GM12872 (cell line): ENCODE measurements at regions not wholly inside any gene's neighbourhood (a gene's known extent, or its start where the extent isn't known, plus 50 kb on each side); places are given as distances from the start of the nearest gene placed in this dataset.

Experiments used
- TF ChIP-seq, protein P1 (sequence below): IDR thresholded peaks from 3 replicates; pipeline ENCODE4 v1.5.1; 2011; ENCODE audit warnings: low read depth, mild to moderate bottlenecking, low read length, moderate library complexity; ENCODE audit not compliant: insufficient read depth

DNA sequence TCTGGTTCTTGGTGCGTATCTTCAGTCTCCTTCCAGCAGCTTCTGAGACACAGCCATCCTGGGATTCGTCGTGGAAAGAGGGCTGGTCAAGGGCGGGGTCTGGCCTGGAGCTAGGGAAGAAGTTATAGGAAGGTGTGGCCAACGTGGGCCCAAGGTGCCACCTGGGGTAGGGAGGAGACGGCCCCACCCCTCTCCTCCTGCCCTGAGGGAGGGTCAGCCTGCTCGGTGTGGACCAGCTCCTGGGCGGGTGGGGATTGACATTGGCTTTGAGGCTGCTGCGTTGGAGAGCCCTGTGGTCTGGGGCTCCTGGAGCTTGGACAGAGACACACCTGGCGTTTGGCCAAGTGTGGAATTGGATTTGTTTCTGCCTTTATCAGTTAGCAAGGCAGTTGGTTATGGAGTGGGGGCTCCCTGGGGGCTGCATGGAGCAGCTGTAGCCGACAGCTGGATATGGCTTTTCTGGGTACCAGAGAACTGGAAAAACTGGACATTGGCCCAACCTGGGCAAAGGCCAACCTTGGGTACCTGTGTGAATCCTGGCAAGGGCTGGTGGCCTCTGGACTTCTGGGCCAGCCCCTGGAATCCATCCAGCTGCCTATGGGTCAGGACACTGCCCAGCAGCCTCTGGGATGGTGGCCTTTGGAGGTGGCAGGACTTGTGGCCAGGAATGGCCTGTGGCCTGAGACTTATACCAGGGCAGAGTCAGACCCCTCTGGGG is 75.7 kb upstream of the PPP1R26 start:
- TF ChIP-seq, protein P1, sequence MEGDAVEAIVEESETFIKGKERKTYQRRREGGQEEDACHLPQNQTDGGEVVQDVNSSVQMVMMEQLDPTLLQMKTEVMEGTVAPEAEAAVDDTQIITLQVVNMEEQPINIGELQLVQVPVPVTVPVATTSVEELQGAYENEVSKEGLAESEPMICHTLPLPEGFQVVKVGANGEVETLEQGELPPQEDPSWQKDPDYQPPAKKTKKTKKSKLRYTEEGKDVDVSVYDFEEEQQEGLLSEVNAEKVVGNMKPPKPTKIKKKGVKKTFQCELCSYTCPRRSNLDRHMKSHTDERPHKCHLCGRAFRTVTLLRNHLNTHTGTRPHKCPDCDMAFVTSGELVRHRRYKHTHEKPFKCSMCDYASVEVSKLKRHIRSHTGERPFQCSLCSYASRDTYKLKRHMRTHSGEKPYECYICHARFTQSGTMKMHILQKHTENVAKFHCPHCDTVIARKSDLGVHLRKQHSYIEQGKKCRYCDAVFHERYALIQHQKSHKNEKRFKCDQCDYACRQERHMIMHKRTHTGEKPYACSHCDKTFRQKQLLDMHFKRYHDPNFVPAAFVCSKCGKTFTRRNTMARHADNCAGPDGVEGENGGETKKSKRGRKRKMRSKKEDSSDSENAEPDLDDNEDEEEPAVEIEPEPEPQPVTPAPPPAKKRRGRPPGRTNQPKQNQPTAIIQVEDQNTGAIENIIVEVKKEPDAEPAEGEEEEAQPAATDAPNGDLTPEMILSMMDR: no peak

DNA sequence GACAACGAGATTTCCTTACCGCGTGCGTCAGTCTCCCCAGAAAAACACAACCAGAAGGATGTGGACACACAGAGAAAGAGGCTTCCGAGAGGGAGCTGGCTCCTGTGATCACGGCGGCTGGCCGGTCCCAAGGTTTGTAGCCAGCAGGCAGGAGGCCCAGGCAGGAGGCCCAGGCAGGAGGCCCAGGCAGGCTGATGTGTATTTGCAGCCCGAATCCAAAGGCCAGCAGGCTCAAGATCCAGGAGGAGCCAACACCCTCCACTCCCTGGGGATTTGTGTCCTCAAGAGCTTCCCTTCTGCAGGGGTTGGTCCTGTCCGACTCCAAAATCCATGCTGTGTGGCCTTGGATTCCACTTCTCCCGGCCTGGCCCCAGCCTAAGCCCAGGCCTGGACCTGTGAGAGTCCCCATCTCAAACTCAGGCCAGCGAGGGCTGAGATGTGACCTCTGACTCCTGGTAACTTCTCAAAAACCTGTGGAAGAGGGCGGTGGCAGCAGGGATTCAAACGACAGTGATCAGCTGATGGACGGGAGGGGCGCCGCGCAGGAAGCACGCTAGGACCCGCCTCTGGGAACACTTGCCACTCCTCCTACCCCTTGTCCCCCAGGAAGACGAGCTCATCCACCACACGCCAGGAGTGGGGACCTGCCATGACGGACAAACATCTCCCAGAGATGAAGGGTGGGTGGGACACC is 75.0 kb upstream of the PPP1R26 start:
- TF ChIP-seq, protein P1: no peak

- TF ChIP-seq, protein P1: no peak
These were observed 70.9 kb upstream of the PPP1R26 start for GRCh38 chr9:135408476-135409254.

DNA sequence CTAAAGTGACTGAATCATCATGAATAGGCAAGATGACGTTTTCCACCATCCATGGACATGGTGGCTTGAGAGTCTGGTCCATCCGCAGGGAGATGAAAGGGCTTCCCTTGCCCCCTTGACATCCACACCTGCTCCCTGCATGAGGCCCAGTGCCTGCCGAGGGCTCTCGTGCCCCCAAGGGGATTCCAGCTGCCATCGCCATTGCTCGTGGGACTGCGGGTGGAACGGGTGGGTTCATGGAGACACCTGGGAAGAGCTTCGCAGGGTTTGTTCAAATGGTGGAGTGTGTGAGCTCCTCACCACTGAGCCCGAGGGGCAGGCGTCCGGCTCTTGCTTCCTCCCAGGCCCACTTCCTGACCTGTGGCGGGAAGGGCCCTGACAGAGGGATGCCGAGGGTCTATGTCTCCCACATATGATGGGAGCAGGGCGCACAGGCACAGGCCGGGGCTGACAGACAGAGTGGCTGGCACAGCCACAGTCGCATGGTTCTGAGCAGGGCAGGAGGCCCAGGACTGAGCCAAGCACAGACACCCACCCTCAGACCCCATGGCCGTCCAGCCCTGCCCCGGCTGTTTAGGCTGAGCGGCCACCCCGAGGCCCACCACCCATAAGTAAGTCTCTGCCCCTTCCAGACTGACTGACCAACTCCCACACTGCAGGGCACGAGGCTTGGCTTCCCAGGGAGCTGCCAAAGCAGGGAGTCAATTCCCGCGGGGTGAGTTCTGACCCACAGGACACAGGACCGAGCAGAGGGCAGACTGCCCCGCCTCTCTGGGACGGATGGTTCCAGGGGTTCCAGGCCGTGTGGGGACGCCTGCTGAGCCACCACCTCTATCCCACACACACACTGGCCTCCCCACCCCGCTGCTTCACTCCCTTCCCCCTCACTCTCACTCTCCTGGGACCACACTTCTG is 70.0 kb upstream of the PPP1R26 start:
- TF ChIP-seq, protein P1: no peak

DNA sequence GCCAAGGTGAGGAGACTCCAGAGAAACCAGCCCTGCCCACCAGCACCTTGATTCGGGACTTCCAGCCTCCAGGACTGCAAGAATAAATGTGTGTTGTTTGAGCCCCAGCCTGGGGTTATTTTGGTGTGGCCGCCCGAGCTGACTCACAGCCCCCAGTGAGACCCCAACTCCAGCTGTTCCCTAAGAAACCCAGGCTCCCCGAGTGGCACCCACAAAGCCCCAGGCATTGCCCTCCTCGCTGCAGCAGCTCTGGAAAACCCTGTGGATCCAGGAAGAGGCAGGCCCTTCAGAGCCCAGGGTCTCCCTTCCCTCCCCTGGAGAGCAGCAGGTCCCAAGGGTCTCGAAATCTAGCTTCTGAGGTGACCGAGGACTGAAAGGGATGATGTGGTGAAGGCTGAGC is 69.2 kb upstream of the PPP1R26 start:
- TF ChIP-seq, protein P1: no peak

- TF ChIP-seq, protein P1: no peak
These were observed 68.6 kb upstream of the PPP1R26 start for GRCh38 chr9:135410831-135411473.
